Mesenchymal stem cell (in vitro differentiated cells and primary cell): ENCODE measurements at regions not wholly inside any gene's neighbourhood (a gene's known extent, or its start where the extent isn't known, plus 50 kb on each side); places are given as distances from the start of the nearest gene placed in this dataset.
"Not testable (repeated sequence)": the region's sequence is repeated elsewhere in the genome, so short reads cannot be mapped to it uniquely, and the experiment has no call there.

Source experiments
- DNase-seq: peaks from one replicate; pipeline ENCODE4 v3.0.0-alpha.2; 2013
- H2AFZ ChIP-seq: one replicate; pipeline ENCODE4 v1.6.1; 2013; ENCODE audit warnings: low read depth, mild to moderate bottlenecking, control low read depth, inconsistent platforms, low read length, moderate library complexity
- H2AK5ac ChIP-seq: 2 replicates; pipeline ENCODE4 v1.6.1; 2013; ENCODE audit warnings: low read length, moderate library complexity, mild to moderate bottlenecking, inconsistent platforms; ENCODE audit not compliant: severe bottlenecking
- H2BK120ac ChIP-seq: one replicate; pipeline ENCODE4 v1.6.1; 2013; ENCODE audit warnings: low read depth, mild to moderate bottlenecking, inconsistent platforms, low read length, moderate library complexity
- H2BK12ac ChIP-seq, 2 experiments: one replicate each; pipeline ENCODE4 v1.6.1; 2013; ENCODE audit warnings: inconsistent platforms in 2 of 2, low read length in 2 of 2, mild to moderate bottlenecking in 2 of 2, moderate library complexity in 2 of 2, control low read depth in 1 of 2
- H2BK15ac ChIP-seq: one replicate; pipeline ENCODE4 v1.6.1; 2013; ENCODE audit warnings: mild to moderate bottlenecking, low read depth, inconsistent platforms; ENCODE audit not compliant: poor library complexity, severe bottlenecking
- H2BK5ac ChIP-seq: 2 replicates; pipeline ENCODE4 v1.6.1; 2013; ENCODE audit warnings: low read depth, mild to moderate bottlenecking, low read length, control low read depth, inconsistent platforms; ENCODE audit not compliant: poor library complexity, severe bottlenecking
- H3K14ac ChIP-seq, 2 experiments: one replicate each; pipeline ENCODE4 v1.6.1; 2013; ENCODE audit warnings: inconsistent platforms in 2 of 2, low read length in 2 of 2, control low read depth in 1 of 2, mild to moderate bottlenecking in 1 of 2, moderate library complexity in 1 of 2
- H3K18ac ChIP-seq, 2 experiments: one replicate each; pipeline ENCODE4 v1.6.1; 2013; ENCODE audit warnings: inconsistent platforms in 2 of 2, low read length in 2 of 2, control low read depth in 1 of 2, low read depth in 1 of 2, mild to moderate bottlenecking in 1 of 2
- H3K23ac ChIP-seq, 2 experiments: one replicate each; pipeline ENCODE4 v1.6.1; 2013; ENCODE audit warnings: inconsistent platforms in 2 of 2, low read length in 2 of 2, mild to moderate bottlenecking in 2 of 2, moderate library complexity in 2 of 2, control low read depth in 1 of 2
- H3K27ac ChIP-seq: 2 replicates; pipeline ENCODE4 v1.5.1; 2013; ENCODE audit warnings: mild to moderate bottlenecking, moderate library complexity, low read length, control low read depth, inconsistent platforms; ENCODE audit not compliant: poor library complexity, severe bottlenecking
- H3K27me3 ChIP-seq, 2 experiments: 2 replicates each; pipeline versions ENCODE4 v1.6.1 to v1.7.0; 2013; ENCODE audit warnings: low read length in 2 of 2, mild to moderate bottlenecking in 2 of 2, moderate library complexity in 2 of 2, control low read depth in 1 of 2, inconsistent platforms in 1 of 2; ENCODE audit not compliant: control insufficient read depth in 1 of 2, insufficient read depth in 1 of 2
- H3K36me3 ChIP-seq, 2 experiments: 2 replicates each; pipeline versions ENCODE4 v1.6.1 to v1.7.0; 2013; ENCODE audit warnings: low read length in 2 of 2, control low read depth in 1 of 2, inconsistent platforms in 1 of 2, low read depth in 1 of 2, mild to moderate bottlenecking in 1 of 2; ENCODE audit not compliant: insufficient read depth in 2 of 2, control insufficient read depth in 1 of 2
- H3K4ac ChIP-seq, 2 experiments: one replicate each; pipeline ENCODE4 v1.6.1; 2013; ENCODE audit warnings: inconsistent platforms in 2 of 2, low read length in 2 of 2, mild to moderate bottlenecking in 2 of 2, moderate library complexity in 2 of 2, control low read depth in 1 of 2, low read depth in 1 of 2
- H3K4me1 ChIP-seq: 2 replicates; pipeline ENCODE4 v1.6.1; 2013; ENCODE audit warnings: low read depth, low read length, control low read depth; ENCODE audit not compliant: control insufficient read depth, insufficient read depth
- H3K4me2 ChIP-seq: 2 replicates; pipeline ENCODE4 v1.6.1; 2013; ENCODE audit warnings: low read length, mild to moderate bottlenecking, inconsistent platforms; ENCODE audit not compliant: poor library complexity, severe bottlenecking
- H3K4me3 ChIP-seq, 2 experiments: 2 replicates each; pipeline versions ENCODE4 v1.5.1 to v1.7.0; 2013; ENCODE audit warnings: low read length in 2 of 2, mild to moderate bottlenecking in 2 of 2, control low read depth in 1 of 2, low read depth in 1 of 2; ENCODE audit not compliant: insufficient read depth in 1 of 2
- H3K79me1 ChIP-seq: replicated peaks from 2 replicates; pipeline ENCODE4 v1.6.1; 2013; ENCODE audit warnings: mild to moderate bottlenecking, control low read depth, low read length, inconsistent platforms; ENCODE audit not compliant: poor library complexity, severe bottlenecking
- H3K9ac ChIP-seq: 2 replicates; pipeline ENCODE4 v1.7.0; 2013; ENCODE audit warnings: mild to moderate bottlenecking, low read length, moderate library complexity
- H3K9me3 ChIP-seq: 2 replicates; pipeline ENCODE4 v1.7.0; 2013; ENCODE audit warnings: mild to moderate bottlenecking, low read length; ENCODE audit not compliant: control insufficient read depth
- H4K8ac ChIP-seq: one replicate; pipeline ENCODE4 v1.6.1; 2013; ENCODE audit warnings: inconsistent platforms, mild to moderate bottlenecking, low read length, moderate library complexity
- H4K91ac ChIP-seq: one replicate; pipeline ENCODE4 v1.6.1; 2013; ENCODE audit warnings: mild to moderate bottlenecking, low read length, inconsistent platforms
- WGBS: methylation state at CpG from one replicate; pipeline ENCODE4 v1.1.7; 2013; ENCODE audit warnings: mixed read lengths; 5-methylcytosine and 5-hydroxymethylcytosine counted together

DNA sequence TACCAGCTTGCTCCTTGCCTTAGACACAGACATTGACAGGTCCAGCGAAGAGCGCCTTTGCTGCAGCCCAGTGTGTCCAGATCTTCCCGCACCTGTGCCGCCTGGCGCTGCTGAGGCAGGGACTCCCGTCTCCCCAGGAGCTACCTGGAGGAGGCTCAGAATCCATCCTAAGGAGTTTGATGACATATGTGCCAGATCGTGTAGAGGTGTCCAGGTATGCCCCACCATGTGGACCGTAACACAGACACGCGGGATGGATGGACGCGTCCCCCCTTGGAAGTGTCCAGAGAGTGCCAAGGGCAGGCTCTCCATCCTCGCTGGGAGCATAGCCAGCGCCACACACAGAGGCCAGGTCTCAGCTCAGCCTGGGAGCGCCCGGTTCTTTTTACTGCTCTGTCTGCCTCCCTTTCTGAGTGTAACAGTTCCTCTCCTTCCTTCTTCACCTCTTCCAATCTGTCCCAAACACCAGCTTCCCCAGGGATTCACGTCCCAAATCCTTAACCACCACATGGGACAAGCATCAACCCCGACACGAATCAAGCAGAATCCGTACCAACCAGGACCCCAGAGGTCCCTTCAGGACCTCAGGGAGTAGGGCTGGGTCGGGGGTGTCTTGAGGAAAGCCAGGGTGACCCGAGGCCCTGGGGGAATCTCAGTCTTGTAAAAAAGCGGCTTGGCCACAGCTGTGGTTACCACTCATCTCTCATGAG lies 126.7 kb downstream of the GOLGA8T start:
- not testable (repeated sequence) for H2BK15ac ChIP-seq, H3K36me3 ChIP-seq, H4K8ac ChIP-seq, H2BK12ac ChIP-seq, H4K91ac ChIP-seq, H3K4me3 ChIP-seq, H2BK120ac ChIP-seq, H3K27ac ChIP-seq, H3K14ac ChIP-seq, H2AK5ac ChIP-seq, H3K4me1 ChIP-seq, H3K4ac ChIP-seq, H3K4me2 ChIP-seq, H3K18ac ChIP-seq, H2BK5ac ChIP-seq, H3K23ac ChIP-seq, H2AFZ ChIP-seq, H3K79me1 ChIP-seq, H3K27me3 ChIP-seq, H3K9ac ChIP-seq, H3K9me3 ChIP-seq, DNase-seq
- WGBS, result 96% methylated on average over 4 of the region's 23 CpGs

DNA sequence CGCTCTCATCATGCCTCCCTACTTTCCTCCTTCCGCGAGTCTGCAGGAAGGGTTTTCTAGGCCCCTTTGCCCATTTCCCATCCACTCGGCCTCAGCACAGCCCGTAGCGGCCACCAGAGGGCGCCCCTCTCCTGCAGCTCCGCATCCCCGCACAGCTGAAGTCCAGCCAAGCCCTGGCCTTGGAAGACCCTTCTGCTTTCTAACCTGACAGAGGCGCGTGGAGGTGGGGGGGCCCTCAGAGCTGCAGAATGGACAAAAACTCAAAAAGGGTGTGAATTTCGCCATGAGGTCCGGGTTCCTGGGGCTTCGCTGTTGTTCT lies 127.2 kb downstream of the GOLGA8T start:
- H4K91ac ChIP-seq, H3K18ac ChIP-seq, H3K79me1 ChIP-seq, H2BK120ac ChIP-seq, H3K9me3 ChIP-seq, H3K4me3 ChIP-seq, H2BK12ac ChIP-seq, H4K8ac ChIP-seq, H3K4me1 ChIP-seq, H2BK5ac ChIP-seq, DNase-seq, H3K4me2 ChIP-seq, H2BK15ac ChIP-seq, H2AFZ ChIP-seq, H3K27me3 ChIP-seq, H3K27ac ChIP-seq, H2AK5ac ChIP-seq, H3K14ac ChIP-seq, H3K36me3 ChIP-seq, H3K23ac ChIP-seq, H3K9ac ChIP-seq, H3K4ac ChIP-seq: not testable (repeated sequence)
- WGBS, result no CpG with 5 or more reads among the region's 14 CpGs

DNA sequence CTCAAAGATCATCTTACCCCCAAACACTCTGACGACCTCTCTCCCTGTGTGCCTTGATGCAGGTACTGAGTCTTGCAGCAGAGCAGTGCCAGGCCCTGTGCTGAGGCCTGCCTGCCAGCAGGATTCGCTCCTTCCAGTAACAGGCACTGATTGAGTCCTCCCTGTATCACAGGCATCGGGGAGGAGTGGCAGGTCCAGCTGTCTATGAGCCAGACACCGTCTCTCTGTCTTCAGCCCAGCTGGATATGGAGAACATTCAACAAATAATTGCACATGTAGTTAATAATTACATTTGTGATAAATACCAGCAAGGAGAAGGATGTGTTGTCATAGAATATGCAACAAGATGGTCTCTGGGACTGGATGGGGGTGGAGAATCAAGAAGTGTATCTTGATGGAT lies 129.1 kb downstream of the GOLGA8T start:
- not testable (repeated sequence) for H2AFZ ChIP-seq, H2BK15ac ChIP-seq, DNase-seq, H3K27me3 ChIP-seq, H2BK120ac ChIP-seq, H3K14ac ChIP-seq, H3K9me3 ChIP-seq, H3K36me3 ChIP-seq, H2BK12ac ChIP-seq, H4K8ac ChIP-seq, H4K91ac ChIP-seq, H3K4me1 ChIP-seq, H3K4me3 ChIP-seq, H3K79me1 ChIP-seq, H3K18ac ChIP-seq, H2BK5ac ChIP-seq, H3K4ac ChIP-seq, H3K4me2 ChIP-seq, H3K9ac ChIP-seq, H2AK5ac ChIP-seq, H3K23ac ChIP-seq, H3K27ac ChIP-seq
- no CpG with 5 or more reads among the region's 4 CpGs for WGBS

DNA sequence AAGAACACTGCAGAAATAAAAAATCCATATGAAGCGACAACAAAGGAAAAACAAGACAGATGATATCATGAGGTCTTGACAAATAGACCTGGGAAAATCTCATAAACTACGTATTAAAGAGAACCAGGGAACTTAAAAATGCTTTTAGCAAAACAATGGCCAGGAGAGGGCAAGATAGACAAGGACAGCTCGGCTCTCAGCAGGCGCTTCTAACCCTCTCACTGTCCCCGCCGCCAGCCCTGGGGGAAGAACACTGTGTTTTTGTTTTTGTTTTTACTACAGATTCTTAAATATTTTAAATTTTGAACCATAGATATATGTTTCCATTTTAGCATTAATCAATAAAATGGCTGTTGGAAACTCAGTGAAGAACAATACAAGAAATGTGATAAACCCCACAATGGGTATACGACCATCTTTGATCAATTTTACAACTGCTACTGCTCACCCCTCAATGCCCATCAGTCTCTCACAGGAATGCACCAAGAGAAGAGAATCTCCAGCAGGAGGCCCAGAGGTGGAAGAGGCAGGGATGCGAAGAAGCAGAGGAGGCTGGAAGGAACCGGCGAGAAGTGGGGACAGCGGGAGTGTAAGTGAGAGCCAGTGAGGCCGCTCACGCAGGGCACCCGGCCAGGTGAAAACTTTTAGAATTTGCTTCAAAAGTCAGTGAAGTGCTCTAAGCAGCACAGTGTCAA lies 98.0 kb downstream of the CHRFAM7A start:
- DNase-seq, H3K4me3 ChIP-seq, H3K4ac ChIP-seq, H2BK15ac ChIP-seq, H3K18ac ChIP-seq, H2BK5ac ChIP-seq, H3K36me3 ChIP-seq, H2AFZ ChIP-seq, H3K27ac ChIP-seq, H2AK5ac ChIP-seq, H3K14ac ChIP-seq, H4K8ac ChIP-seq, H3K79me1 ChIP-seq, H3K23ac ChIP-seq, H2BK120ac ChIP-seq, H3K4me2 ChIP-seq, H4K91ac ChIP-seq, H2BK12ac ChIP-seq, H3K4me1 ChIP-seq, H3K9me3 ChIP-seq, H3K9ac ChIP-seq, H3K27me3 ChIP-seq: not testable (repeated sequence)
- no CpG with 5 or more reads among the region's 14 CpGs for WGBS
